HG02938 (cell line): ENCODE measurements at regions not wholly inside any gene's neighbourhood (a gene's known extent, or its start where the extent isn't known, plus 50 kb on each side); places are given as distances from the start of the nearest gene placed in this dataset.
"Not testable (repeated sequence)": the region's sequence is repeated elsewhere in the genome, so short reads cannot be mapped to it uniquely, and the experiment has no call there.

ENCODE experiments used
- ATAC-seq: cut with Tn5 transposase; IDR thresholded peaks from one replicate; pipeline ENCODE4 v1.9.1; 2021; ENCODE audit warnings: mild to moderate bottlenecking, moderate library complexity; ENCODE audit not compliant: unreplicated experiment

DNA sequence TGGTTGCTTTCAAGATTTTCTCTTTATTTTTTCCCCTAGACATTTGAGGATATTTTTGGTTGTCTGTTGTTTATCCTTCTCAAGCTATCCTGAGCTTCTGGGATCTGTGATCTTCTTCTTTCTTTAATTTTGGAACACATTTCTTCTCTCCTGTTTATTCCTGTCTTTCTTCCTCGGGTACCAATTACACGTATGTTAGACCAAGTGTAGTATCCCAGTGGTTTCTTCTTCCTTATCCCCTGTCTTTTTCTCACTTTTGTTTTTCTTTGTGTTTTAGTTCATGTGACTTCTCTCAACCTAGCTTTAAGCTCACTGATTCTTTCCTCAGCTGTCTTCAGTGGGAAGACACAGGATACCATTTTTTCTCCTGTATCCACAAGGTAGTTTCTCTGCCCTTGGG is 120.0 kb downstream of the GALR1 start:
- ATAC-seq, result no peak

GRCh38 chr18:77373730-77374445 is 124.2 kb downstream of the GALR1 start:
- ATAC-seq, result no peak

- ATAC-seq, result no peak
Observed at GRCh38 chr18:77374446-77374805, 124.8 kb downstream of the GALR1 start.

GRCh38 chr18:77376043-77376732 is 126.5 kb downstream of the GALR1 start:
- no peak for ATAC-seq

- ATAC-seq, result no peak
Observed at GRCh38 chr18:77376733-77377094, 127.1 kb downstream of the GALR1 start.

DNA sequence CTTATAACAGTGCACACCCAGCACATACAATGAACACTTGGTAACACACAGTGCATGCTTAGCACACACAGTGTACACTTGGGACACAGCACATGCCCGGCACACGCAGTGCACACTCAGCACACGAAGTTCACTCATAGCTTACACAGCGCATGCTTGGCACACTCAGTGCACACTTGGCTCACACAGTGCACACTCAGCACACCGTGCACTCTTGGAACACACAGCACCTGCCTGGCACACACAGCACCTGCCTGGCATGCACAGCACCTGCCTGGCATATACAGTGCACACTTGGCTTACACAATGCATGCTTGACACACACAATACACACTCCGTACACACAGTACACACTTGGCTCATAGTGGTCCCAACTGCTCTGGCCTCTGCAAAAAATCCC is 128.2 kb downstream of the GALR1 start:
- no peak for ATAC-seq

GRCh38 chr18:77379976-77380509 is 130.4 kb downstream of the GALR1 start:
- no peak for ATAC-seq

DNA sequence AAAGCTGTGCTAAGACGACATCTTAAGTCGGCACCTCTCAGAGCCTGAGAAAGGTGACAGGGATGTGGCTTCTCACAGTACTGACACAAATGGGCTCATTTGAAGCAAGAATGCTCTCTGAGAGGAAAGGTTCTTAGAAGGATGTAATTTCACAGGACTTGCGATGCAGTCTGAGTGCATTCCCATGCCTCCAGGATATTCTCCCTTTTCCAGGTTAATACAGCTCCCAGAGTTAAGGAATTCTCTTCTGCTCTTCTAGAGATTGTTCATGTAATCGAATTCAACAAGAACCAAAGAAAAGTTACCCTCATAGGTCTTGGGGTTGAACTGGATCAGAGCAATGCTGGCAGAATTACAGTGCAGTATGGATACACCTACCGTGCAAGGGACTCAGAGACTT is 131.0 kb downstream of the GALR1 start:
- ATAC-seq, result no peak

DNA sequence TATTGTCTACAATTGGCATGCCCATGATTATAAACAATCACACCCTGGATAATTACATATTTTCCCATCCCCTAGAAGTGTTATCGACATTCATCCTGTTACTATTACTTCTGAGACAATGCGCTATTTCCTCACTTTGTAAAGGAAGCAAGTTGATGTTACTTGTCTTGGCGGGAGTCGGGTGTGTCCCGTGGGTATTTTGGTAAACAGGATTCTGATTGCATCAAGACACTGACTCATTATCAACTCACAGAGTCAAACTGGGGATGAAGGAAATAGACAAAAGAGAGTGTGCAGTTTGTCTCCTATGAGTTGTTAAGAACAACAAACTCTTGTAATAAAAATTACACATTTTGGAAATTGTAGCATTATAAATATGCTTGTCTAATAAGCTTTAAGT is 142.7 kb downstream of the GALR1 start:
- ATAC-seq, result no peak

GRCh38 chr18:77393519-77393918 is 143.9 kb downstream of the GALR1 start:
- no peak for ATAC-seq

- no peak for ATAC-seq
Observed at GRCh38 chr18:77395953-77396352, 146.3 kb downstream of the GALR1 start.

- ATAC-seq, result no peak
Observed at GRCh38 chr18:77397056-77397455, 147.4 kb downstream of the GALR1 start.

DNA sequence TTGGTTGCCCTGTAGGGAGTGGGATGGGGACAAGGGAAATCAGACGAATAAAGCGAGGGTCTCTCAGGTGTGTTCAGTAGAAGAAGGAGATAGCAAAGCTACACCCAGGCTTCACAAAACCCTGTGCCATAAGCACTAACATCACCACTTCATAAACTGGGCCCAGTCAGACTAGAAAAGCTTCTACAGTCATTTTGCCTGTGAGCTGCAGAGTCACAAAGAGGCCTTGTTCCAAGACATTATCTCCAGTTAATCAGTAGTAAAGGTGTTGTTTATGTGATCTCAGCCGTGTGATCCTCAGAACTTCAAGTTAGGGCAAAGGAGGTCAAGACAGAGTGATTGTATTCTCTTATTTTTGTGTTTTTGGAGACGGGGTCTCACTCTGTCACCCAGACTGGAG is 148.0 kb downstream of the GALR1 start:
- no peak for ATAC-seq

DNA sequence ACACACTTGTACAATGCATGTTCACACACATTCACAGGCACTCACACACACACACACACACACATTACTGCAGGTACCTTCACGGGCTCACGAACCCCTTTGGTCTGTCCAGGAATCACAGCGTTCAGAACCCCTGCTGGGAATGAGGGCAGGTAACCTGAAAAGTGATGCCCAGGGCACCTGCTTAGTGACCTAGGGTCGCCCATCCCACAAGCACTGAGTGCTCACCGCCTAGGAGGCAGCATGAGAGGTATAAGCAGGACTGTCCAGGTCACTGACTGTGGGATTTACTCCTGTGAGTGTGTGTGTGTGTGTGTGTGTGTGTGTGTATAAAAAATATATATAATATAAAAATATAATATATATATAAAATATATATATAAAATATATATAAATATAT is 150.9 kb downstream of the GALR1 start:
- no peak for ATAC-seq

- no peak for ATAC-seq
Observed at GRCh38 chr18:77401173-77401572, 151.5 kb downstream of the GALR1 start.

DNA sequence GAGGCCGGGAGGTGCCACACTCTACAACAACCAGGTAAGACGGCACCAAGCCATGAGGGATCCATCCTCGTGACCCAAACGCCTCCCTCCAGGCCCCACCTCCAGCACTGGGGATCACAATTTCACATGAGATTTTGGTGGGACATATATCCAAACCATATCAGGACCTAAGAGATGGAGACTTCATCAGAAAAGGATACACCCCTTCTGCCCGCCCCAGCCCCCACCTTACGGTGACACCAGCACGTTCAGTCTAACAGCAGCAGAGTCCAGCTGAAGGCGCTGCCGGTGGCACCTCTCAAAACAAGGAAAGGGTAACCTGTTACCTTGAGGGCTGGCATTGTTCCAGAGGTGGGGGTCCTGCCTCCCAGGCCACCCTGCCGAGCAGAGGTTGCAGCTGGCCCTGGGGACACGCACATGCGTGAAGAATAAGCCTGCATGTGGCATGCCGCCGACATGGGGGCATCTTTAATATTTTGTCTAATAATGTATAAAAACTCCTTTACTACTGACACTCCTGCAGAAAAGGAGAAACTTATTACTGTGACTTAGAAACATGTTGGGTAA is 154.4 kb downstream of the GALR1 start:
- ATAC-seq, result no peak

GRCh38 chr18:77405096-77405495 is 155.4 kb downstream of the GALR1 start:
- no peak for ATAC-seq

GRCh38 chr18:77407733-77408132 is 158.1 kb downstream of the GALR1 start:
- ATAC-seq, result no peak

DNA sequence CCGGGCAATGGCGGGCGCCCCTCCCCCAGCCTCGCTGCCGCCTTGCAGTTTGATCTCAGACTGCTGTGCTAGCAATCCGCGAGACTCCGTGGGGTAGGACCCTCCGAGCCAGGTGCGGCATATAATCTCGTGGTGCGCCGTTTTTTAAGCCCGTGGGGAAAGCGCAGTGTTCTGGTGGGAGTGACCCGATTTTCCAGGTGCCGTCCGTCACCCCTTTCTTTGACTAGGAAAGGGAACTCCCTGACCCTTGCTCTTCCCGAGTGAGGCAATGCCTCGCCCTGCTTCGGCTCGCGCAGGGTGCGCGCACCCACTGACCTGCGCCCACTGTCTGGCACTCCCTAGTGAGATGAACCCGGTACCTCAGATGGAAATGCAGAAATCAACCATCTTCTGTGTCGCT is 171.9 kb downstream of the GALR1 start:
- not testable (repeated sequence) for ATAC-seq

- no peak for ATAC-seq
Observed at GRCh38 chr18:77422974-77423867, 173.6 kb downstream of the GALR1 start.

- ATAC-seq, result no peak
Observed at GRCh38 chr18:77433076-77433475, 183.4 kb downstream of the GALR1 start.
